Right lobe of liver (tissue), 6 donors: ENCODE measurements at regions not wholly inside any gene's neighbourhood (a gene's known extent, or its start where the extent isn't known, plus 50 kb on each side); places are given as distances from the start of the nearest gene placed in this dataset.
"Not testable (repeated sequence)": the region's sequence is repeated elsewhere in the genome, so short reads cannot be mapped to it uniquely, and the experiment has no call there.

Source experiments
- ATAC-seq, 4 donors: fragments of 200-7000 bp; cut with Tn5 transposase; one replicate each; pipeline ENCODE4 v1.9.1; 2020; ENCODE audit warnings: mild to moderate bottlenecking in 4 of 4, moderate library complexity in 4 of 4
- DNase-seq, 3 donors: peaks; one replicate each; pipeline ENCODE4 v3.0.0-alpha.2; 2020
- H3K27ac ChIP-seq, 3 donors: fragments of 200-600 bp; one replicate each; pipeline ENCODE4 v1.8.0; 2022
- H3K27me3 ChIP-seq, 2 donors: fragments of 200-600 bp; one replicate each; pipeline ENCODE4 v1.8.0; 2022
- H3K36me3 ChIP-seq, 4 donors: fragments of 200-600 bp; sonication (generic) in 1 of 4; one replicate each; pipeline versions ENCODE4 v1.5.1 to v1.8.0; 2017 to 2022; ENCODE audit warnings: control low read depth in 1 of 4
- H3K4me1 ChIP-seq, 4 donors: fragments of 200-600 bp; sonication (generic) in 1 of 4; one replicate each; pipeline versions ENCODE4 v1.5.1 to v1.8.0; 2017 to 2022; ENCODE audit warnings: control low read depth in 1 of 4
- H3K4me3 ChIP-seq, 3 donors: fragments of 200-600 bp; one replicate each; pipeline ENCODE4 v1.8.0; 2022
- H3K9me3 ChIP-seq, 4 donors: fragments of 200-600 bp; sonication (generic) in 1 of 4; one replicate each; pipeline versions ENCODE4 v1.5.1 to v1.8.0; 2017 to 2022; ENCODE audit warnings: control low read depth in 1 of 4
- CTCF ChIP-seq, 4 donors: fragments of 200-600 bp in 3 of 4; fragments of 450-650 bp in 1 of 4; IDR thresholded peaks; one replicate each; pipeline versions ENCODE4 v1.5.1 to v1.8.0; 2016 to 2022; ENCODE audit warnings: antibody characterized with exemption in 4 of 4, mild to moderate bottlenecking in 2 of 4
- POLR2A ChIP-seq: fragments of 450-650 bp; IDR thresholded peaks from one replicate; pipeline ENCODE4 v1.6.1; 2017; ENCODE audit warnings: antibody characterized with exemption, mild to moderate bottlenecking
- WGBS: methylation state at CpG from one replicate; pipeline ENCODE4 v1.1.6; 2018; ENCODE audit warnings: low coverage, low lambda C conversion rate; ENCODE audit not compliant: insufficient coverage; ENCODE audit errors: missing lambda C conversion rate; 5-methylcytosine and 5-hydroxymethylcytosine counted together
- intact Hi-C, 2 donors: fragments of 100-400 bp; cut with DNase I; formaldehyde crosslinking; loops; one replicate each; pipeline versions ENCODE4 v1.11.2 to v1.14.1; 2022
- donor health status: DM: no; HTN: yes; CAD: no.
- donor health status: DM: no; HTN: no; CAD: no.
- donor health status: DM: no; HTN: no; CAD: no.
- donor health status: DM: no; HTN: yes; CAD: no.
- donor health status: DM: no; HTN: yes; CAD: no.

DNA sequence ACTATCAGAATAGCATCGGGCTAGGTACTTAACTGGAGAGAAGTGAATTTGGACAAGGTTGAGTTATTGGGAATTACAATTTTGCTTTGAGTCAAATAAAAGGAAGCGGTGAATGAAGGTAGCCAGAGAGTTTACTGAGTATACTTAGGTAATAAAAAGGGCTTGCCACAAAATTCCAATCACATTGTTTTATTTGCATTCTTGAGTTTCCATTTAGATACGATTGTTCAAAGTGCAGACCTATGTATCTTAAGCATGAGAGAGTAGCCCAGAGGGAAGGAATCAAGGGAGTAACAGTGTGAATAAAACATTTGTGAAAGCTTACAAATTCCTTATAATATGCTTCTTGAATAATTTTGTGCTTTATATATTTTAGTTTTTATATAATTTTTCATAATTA lies 102.5 kb upstream of the NDST4 start:
- intact Hi-C loops, result no loop called here
- H3K4me3 ChIP-seq, result no peak overlapping the region
- no peaks in the 10 kb centered on the region for H3K9me3 ChIP-seq
- no peaks in the 10 kb centered on the region for H3K36me3 ChIP-seq
- no peak for TF ChIP-seq POLR2A
- no peak for TF ChIP-seq CTCF (IDR thresholded peaks at IDR 0.05)
- no peaks in the 10 kb centered on the region for H3K27me3 ChIP-seq
- 67% methylated on average over 3 of the region's 3 CpGs for WGBS
- no peak for DNase-seq
- no peaks in the 10 kb centered on the region for H3K4me1 ChIP-seq
- no peak for ATAC-seq
- H3K27ac ChIP-seq, result no peak overlapping the region

DNA sequence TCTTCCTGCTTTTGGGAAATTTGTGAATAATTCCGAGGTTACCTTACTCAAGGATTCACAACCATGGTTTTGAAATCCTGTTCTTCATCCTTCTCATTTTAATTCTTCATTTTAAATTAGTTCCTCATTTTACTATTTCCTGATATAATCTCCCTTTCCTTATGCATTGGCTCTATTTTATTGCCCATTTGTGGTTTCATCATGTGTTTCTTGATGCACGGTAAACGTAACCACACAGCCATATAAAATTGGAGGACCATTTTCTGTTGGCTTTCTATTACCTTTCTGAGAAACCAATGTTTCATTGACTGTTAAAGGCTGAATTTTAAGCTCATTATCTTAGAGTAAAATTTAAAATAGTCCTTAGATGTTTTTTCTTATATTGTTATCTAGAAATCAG lies 100.3 kb upstream of the NDST4 start:
- H3K36me3 ChIP-seq, result no peaks in the 10 kb centered on the region
- ATAC-seq, result no peak
- WGBS, result 58% methylated on average over 3 of the region's 3 CpGs
- no peaks in the 10 kb centered on the region for H3K4me1 ChIP-seq
- intact Hi-C loops, result no loop called here
- TF ChIP-seq CTCF (IDR thresholded peaks at IDR 0.05) (no peak), POLR2A (no peak)
- no peak overlapping the region for H3K4me3 ChIP-seq
- no peaks in the 10 kb centered on the region for H3K27me3 ChIP-seq
- no peak overlapping the region for H3K27ac ChIP-seq
- DNase-seq, result no peak
- no peaks in the 10 kb centered on the region for H3K9me3 ChIP-seq

- WGBS, result 57% methylated on average over 1 of the region's 3 CpGs
- ATAC-seq, result no peak
- no peaks in the 10 kb centered on the region for H3K36me3 ChIP-seq
- no peaks in the 10 kb centered on the region for H3K4me1 ChIP-seq
- intact Hi-C loops, result no loop called here
- H3K27me3 ChIP-seq, result no peaks in the 10 kb centered on the region
- H3K9me3 ChIP-seq, result no peaks in the 10 kb centered on the region
- H3K4me3 ChIP-seq, result no peak overlapping the region
- no peak overlapping the region for H3K27ac ChIP-seq
- no peak for DNase-seq
- TF ChIP-seq POLR2A, result no peak
- no peak for TF ChIP-seq CTCF (IDR thresholded peaks at IDR 0.05)
These were observed 87.6 kb upstream of the NDST4 start for GRCh38 chr4:115201042-115201330.

DNA sequence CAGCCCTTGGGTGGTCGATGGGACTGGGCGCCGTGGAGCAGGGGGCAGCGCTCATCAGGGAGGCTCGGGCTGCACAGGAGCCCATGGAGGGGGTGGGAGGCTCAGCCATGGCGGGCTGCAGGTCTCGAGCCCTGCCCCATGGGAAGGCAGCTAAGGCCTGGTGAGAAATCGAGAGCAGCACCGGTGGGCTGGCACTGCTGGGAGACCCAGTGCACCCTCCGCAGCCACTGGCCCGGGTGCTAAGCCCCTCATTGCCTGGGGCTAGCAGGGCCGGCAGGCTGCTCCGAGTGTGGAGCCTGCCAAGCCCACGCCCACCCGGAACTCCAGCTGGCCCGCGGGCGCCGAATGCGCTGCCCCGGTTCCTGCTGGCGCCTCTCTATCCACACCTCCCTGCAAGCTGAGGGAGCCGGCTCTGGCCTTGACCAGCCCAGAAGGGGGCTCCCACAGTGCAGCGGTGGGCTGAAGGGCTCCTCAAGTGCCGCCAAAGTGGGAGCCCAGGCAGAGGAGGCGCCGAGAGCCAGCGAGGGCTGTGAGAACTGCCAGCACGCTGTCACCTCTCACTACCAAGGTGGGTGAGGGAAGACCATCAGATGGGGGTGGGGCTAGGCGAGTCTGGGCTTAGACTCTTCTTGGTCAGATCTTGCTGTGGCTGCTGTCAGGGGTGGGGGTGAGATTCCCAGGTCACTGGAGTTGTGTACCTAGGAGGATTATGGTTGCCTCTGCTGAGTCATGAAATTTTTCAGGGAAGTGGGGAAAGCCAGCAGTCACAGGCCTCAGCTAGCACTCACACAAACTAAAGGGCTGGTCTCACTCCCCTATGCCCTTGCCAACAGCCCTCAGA lies 87.0 kb upstream of the NDST4 start:
- H3K36me3 ChIP-seq, ATAC-seq, H3K4me1 ChIP-seq, H3K4me3 ChIP-seq, H3K27ac ChIP-seq, H3K9me3 ChIP-seq, intact Hi-C loops, H3K27me3 ChIP-seq: not testable (repeated sequence)
- no CpG with 5 or more reads among the region's 30 CpGs for WGBS
- DNase-seq, result peak in 1 of 3 donors; percentile 37

- ATAC-seq, H3K9me3 ChIP-seq, H3K4me1 ChIP-seq, intact Hi-C loops, H3K27me3 ChIP-seq, H3K36me3 ChIP-seq, DNase-seq, H3K4me3 ChIP-seq, H3K27ac ChIP-seq: not testable (repeated sequence)
These were observed 81.2 kb upstream of the NDST4 start for GRCh38 chr4:115194612-115195011.

DNA sequence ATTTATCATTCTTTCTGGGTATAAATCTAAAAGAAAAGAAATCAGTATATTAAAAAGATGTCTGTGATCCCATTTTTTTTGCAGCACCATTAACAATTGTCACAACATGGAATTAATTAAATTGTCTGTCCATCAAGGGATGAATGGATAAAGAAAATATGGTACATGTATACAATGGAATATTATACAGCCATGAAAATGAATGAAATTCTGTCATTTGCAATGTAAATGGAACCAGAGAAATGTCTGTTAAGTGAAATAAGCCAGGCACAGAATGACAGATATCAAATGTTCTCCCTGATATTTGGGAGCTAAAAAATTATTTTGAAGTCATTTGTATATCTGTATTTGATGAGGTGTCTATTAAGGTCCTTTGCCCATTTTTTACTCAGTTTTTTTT lies 77.1 kb upstream of the NDST4 start:
- Histone ChIP-seq H3K36me3 (no peaks in the 10 kb centered on the region), H3K27me3 (no peaks in the 10 kb centered on the region), H3K27ac (no peak overlapping the region), H3K9me3 (no peaks in the 10 kb centered on the region), H3K4me1 (no peaks in the 10 kb centered on the region), H3K4me3 (no peak overlapping the region)
- TF ChIP-seq CTCF (IDR thresholded peaks at IDR 0.05) (no peak), POLR2A (no peak)
- DNase-seq (no peak), ATAC-seq (no peak)
- intact Hi-C loops, result no loop called here
